H1 (cell line): ENCODE measurements at regions not wholly inside any gene's neighbourhood (a gene's known extent, or its start where the extent isn't known, plus 50 kb on each side); places are given as distances from the start of the nearest gene placed in this dataset.

Source experiments
- CTCF ChIA-PET: fragments of 300-600 bp; sonication (Branson Sonifier 250); formaldehyde crosslinking; loops from one replicate; lab custom pipeline; 2021; ENCODE audit not compliant: partially characterized antibody; lab: Charles Lee
- POLR2A ChIA-PET: fragments of 300-600 bp; sonication (Branson Sonifier 250); formaldehyde crosslinking; loops from one replicate; lab custom pipeline; 2021; ENCODE audit warnings: inconsistent platforms; ENCODE audit not compliant: partially characterized antibody; lab: Charles Lee
- DNase-seq, 2 experiments: peaks; one replicate each; pipeline versions ENCODE4 v3.0.0 to v3.0.0-alpha.2; 2010 to 2022; ENCODE audit warnings: low spot score in 2 of 2, low read depth in 1 of 2, mixed read lengths in 1 of 2
- FAIRE-seq: peaks from 2 replicates; lab custom pipeline; 2011; peaks lifted over from hg19 to GRCh38; lab: Jason Lieb, UNC
- H2AFZ ChIP-seq: 2 replicates; pipeline ENCODE4 v1.8.1; 2012; ENCODE audit warnings: low read length, inconsistent platforms
- H2AK5ac ChIP-seq: 2 replicates; pipeline ENCODE4 v1.6.1; 2013; ENCODE audit warnings: low read depth, low read length
- H2BK120ac ChIP-seq: replicated peaks from 2 replicates; pipeline ENCODE3; 2013; ENCODE audit warnings: low read depth, low read length, inconsistent platforms
- H2BK12ac ChIP-seq: 2 replicates; pipeline ENCODE4 v1.6.1; 2013; ENCODE audit warnings: low read depth, low read length
- H2BK15ac ChIP-seq: 2 replicates; pipeline ENCODE4 v1.6.1; 2013; ENCODE audit warnings: low read length
- H2BK20ac ChIP-seq: 2 replicates; pipeline ENCODE4 v1.6.1; 2013; ENCODE audit warnings: low read length
- H2BK5ac ChIP-seq: 2 replicates; pipeline ENCODE4 v1.6.1; 2013; ENCODE audit warnings: low read depth, low read length
- H3K14ac ChIP-seq: 2 replicates; pipeline ENCODE4 v1.6.1; 2013; ENCODE audit warnings: inconsistent platforms; ENCODE audit not compliant: insufficient read length
- H3K18ac ChIP-seq: 2 replicates; pipeline ENCODE4 v1.6.1; 2013; ENCODE audit warnings: low read length; ENCODE audit errors: extremely low read depth
- H3K23ac ChIP-seq: 2 replicates; pipeline ENCODE4 v1.6.1; 2013; ENCODE audit warnings: inconsistent platforms; ENCODE audit not compliant: insufficient read length
- H3K23me2 ChIP-seq: 2 replicates; pipeline ENCODE4 v1.6.1; 2013; ENCODE audit warnings: low read depth, low read length
- H3K27ac ChIP-seq: 2 replicates; pipeline ENCODE4 v1.6.1; 2011; ENCODE audit warnings: low read depth, low read length, inconsistent platforms
- H3K27me3 ChIP-seq, 4 experiments: replicated peaks in 1 of 4; 1 replicate in 1 of 4; 2 replicates in 3 of 4; pipeline versions ENCODE4 v1.6.1 to v1.8.1; 2011 to 2013; ENCODE audit warnings: low read length in 3 of 4, mild to moderate bottlenecking in 3 of 4, inconsistent platforms in 2 of 4, mixed read lengths in 2 of 4, moderate library complexity in 1 of 4; ENCODE audit not compliant: control insufficient read depth in 3 of 4, insufficient read depth in 3 of 4; ENCODE audit errors: extremely low read depth in 1 of 4
- H3K36me3 ChIP-seq, 4 experiments: 2 replicates each; pipeline versions ENCODE4 v1.6.1 to v1.8.1; 2011 to 2013; ENCODE audit warnings: mild to moderate bottlenecking in 4 of 4, low read length in 3 of 4, moderate library complexity in 2 of 4, control low read depth in 1 of 4, inconsistent platforms in 1 of 4; ENCODE audit not compliant: insufficient read depth in 4 of 4, control insufficient read depth in 2 of 4
- H3K4ac ChIP-seq: replicated peaks from 2 replicates; pipeline ENCODE3; 2013; ENCODE audit warnings: low read length, low read depth, mixed read lengths, inconsistent platforms; ENCODE audit not compliant: insufficient read length
- H3K4me1 ChIP-seq, 4 experiments: replicated peaks in 1 of 4; 1 replicate in 1 of 4; 2 replicates in 3 of 4; pipeline versions ENCODE4 v1.6.1 to v1.8.1; 2011 to 2013; ENCODE audit warnings: low read length in 3 of 4, inconsistent platforms in 2 of 4, mixed read lengths in 1 of 4; ENCODE audit not compliant: insufficient read depth in 4 of 4, control insufficient read depth in 3 of 4
- H3K4me2 ChIP-seq, 2 experiments: 2 replicates each; pipeline versions ENCODE4 v1.6.1 to v1.8.1; 2011 to 2013; ENCODE audit warnings: low read depth in 2 of 2, low read length in 2 of 2, control low read depth in 1 of 2, inconsistent platforms in 1 of 2, mild to moderate bottlenecking in 1 of 2; ENCODE audit not compliant: insufficient read depth in 1 of 2
- H3K4me3 ChIP-seq, 4 experiments: fragments of 200-600, 300-600 bp in 1 of 4; sonication (generic), shearing (Covaris generic), sonication (Bioruptor Twin) in 1 of 4; 2 replicates each; pipeline versions ENCODE4 v1.5.1 to v1.8.1; 2011 to 2016; ENCODE audit warnings: low read length in 4 of 4, low read depth in 3 of 4, control low read depth in 2 of 4, inconsistent platforms in 2 of 4, mild to moderate bottlenecking in 2 of 4, mixed read lengths in 1 of 4, moderate library complexity in 1 of 4; ENCODE audit not compliant: insufficient read depth in 2 of 4; ENCODE audit errors: extremely low read depth in 1 of 4
- H3K56ac ChIP-seq: replicated peaks from 2 replicates; pipeline ENCODE3; 2013; ENCODE audit warnings: low read depth, mild to moderate bottlenecking, mixed read lengths, low read length, inconsistent platforms; ENCODE audit not compliant: insufficient read length
- H3K79me1 ChIP-seq: 2 replicates; pipeline ENCODE4 v1.6.1; 2013; ENCODE audit warnings: low read depth, low read length, control low read depth
- H3K79me2 ChIP-seq, 2 experiments: 2 replicates each; pipeline versions ENCODE4 v1.6.1 to v1.8.1; 2012 to 2013; ENCODE audit warnings: low read length in 2 of 2, mild to moderate bottlenecking in 2 of 2, inconsistent platforms in 1 of 2; ENCODE audit not compliant: insufficient read depth in 2 of 2, control insufficient read depth in 1 of 2
- H3K9ac ChIP-seq, 4 experiments: replicated peaks in 1 of 4; 1 replicate in 1 of 4; 2 replicates in 3 of 4; pipeline versions ENCODE4 v1.6.1 to v1.8.1; 2011 to 2013; ENCODE audit warnings: low read depth in 3 of 4, low read length in 3 of 4, control low read depth in 2 of 4, mild to moderate bottlenecking in 2 of 4, moderate library complexity in 2 of 4, inconsistent platforms in 1 of 4; ENCODE audit errors: extremely low read depth in 1 of 4
- H3K9me3 ChIP-seq, 2 experiments: 2 replicates each; pipeline versions ENCODE4 v1.6.1 to v1.8.1; 2012 to 2013; ENCODE audit warnings: mild to moderate bottlenecking in 2 of 2, moderate library complexity in 2 of 2, control low read depth in 1 of 2, inconsistent platforms in 1 of 2, low read depth in 1 of 2, low read length in 1 of 2, mixed read lengths in 1 of 2; ENCODE audit not compliant: insufficient read depth in 2 of 2
- H4K20me1 ChIP-seq, 2 experiments: replicated peaks in 1 of 2; 2 replicates each; pipeline versions ENCODE3 to v1.8.1; 2011 to 2013; ENCODE audit warnings: inconsistent platforms in 2 of 2, low read length in 2 of 2, mild to moderate bottlenecking in 1 of 2; ENCODE audit not compliant: insufficient read depth in 2 of 2, control insufficient read depth in 1 of 2
- H4K5ac ChIP-seq: 2 replicates; pipeline ENCODE4 v1.6.1; 2013; ENCODE audit warnings: low read length, low read depth, mixed read lengths, inconsistent platforms; ENCODE audit not compliant: insufficient read length
- H4K8ac ChIP-seq: 2 replicates; pipeline ENCODE4 v1.8.0; 2013; ENCODE audit warnings: mild to moderate bottlenecking, moderate library complexity, low read length, inconsistent platforms; ENCODE audit not compliant: insufficient read depth; ENCODE audit errors: extremely low read depth
- H4K91ac ChIP-seq: replicated peaks from 2 replicates; pipeline ENCODE3; 2013; ENCODE audit warnings: low read length, mixed read lengths, inconsistent platforms; ENCODE audit not compliant: insufficient read length
- ATF3 ChIP-seq: IDR thresholded peaks from 2 replicates; pipeline ENCODE4 v1.6.1; 2011; ENCODE audit warnings: low read depth, mild to moderate bottlenecking, low read length; ENCODE audit not compliant: insufficient read depth
- BACH1 ChIP-seq: IDR thresholded peaks from 2 replicates; pipeline ENCODE4 v1.6.1; 2012; ENCODE audit warnings: low read length, improper control_type of control experiment
- CEBPB ChIP-seq: IDR thresholded peaks from 2 replicates; pipeline ENCODE4 v1.6.1; 2012; ENCODE audit warnings: low read depth, low read length
- EZH2 ChIP-seq: fragments of 200-600 bp; sonication (generic); IDR thresholded peaks from 2 replicates; pipeline ENCODE4 v1.7.1; 2012; ENCODE audit warnings: low read depth, mild to moderate bottlenecking, moderate library complexity, low read length, inconsistent platforms; ENCODE audit not compliant: severe bottlenecking
- FOSL1 ChIP-seq: IDR thresholded peaks from 2 replicates; pipeline ENCODE4 v1.6.1; 2011; ENCODE audit warnings: mild to moderate bottlenecking, low read depth, low read length, moderate library complexity; ENCODE audit not compliant: insufficient read depth
- HDAC2 ChIP-seq, 2 experiments: fragments of 300-600 bp in 1 of 2; sonication (generic) in 1 of 2; IDR thresholded peaks; 2 replicates each; pipeline ENCODE4 v1.6.1; 2011 to 2012; ENCODE audit warnings: low read depth in 2 of 2, low read length in 2 of 2, mild to moderate bottlenecking in 2 of 2, moderate library complexity in 2 of 2, borderline replicate concordance in 1 of 2, inconsistent platforms in 1 of 2
- HDAC6 ChIP-seq: IDR thresholded peaks from one replicate; pipeline ENCODE4 v1.7.1; 2012; ENCODE audit warnings: low read depth, mild to moderate bottlenecking, inconsistent platforms, low read length, moderate library complexity
- JUND ChIP-seq: IDR thresholded peaks from 2 replicates; pipeline ENCODE4 v1.6.1; 2011; ENCODE audit warnings: mild to moderate bottlenecking, improper control_type of control experiment, low read length
- MAFK ChIP-seq: IDR thresholded peaks from 2 replicates; pipeline ENCODE4 v1.6.1; 2012; ENCODE audit warnings: low read depth, mild to moderate bottlenecking, improper control_type of control experiment, low read length
- POLR2A ChIP-seq, 2 experiments: IDR thresholded peaks; 1 replicate in 1 of 2; 2 replicates in 1 of 2; pipeline ENCODE4 v1.6.1; 2011; ENCODE audit warnings: low read depth in 2 of 2, low read length in 2 of 2, mild to moderate bottlenecking in 2 of 2; ENCODE audit errors: control extremely low read depth in 1 of 2
- POLR2AphosphoS5 ChIP-seq: IDR thresholded peaks from 2 replicates; pipeline ENCODE4 v1.6.1; 2011; ENCODE audit warnings: low read depth, low read length
- RBBP5 ChIP-seq: IDR thresholded peaks from 2 replicates; pipeline ENCODE4 v1.7.1; 2012; ENCODE audit warnings: low read depth, mild to moderate bottlenecking, inconsistent platforms, low read length, moderate library complexity, borderline replicate concordance
- TBP ChIP-seq: IDR thresholded peaks from 2 replicates; pipeline ENCODE4 v1.6.1; 2011; ENCODE audit warnings: low read depth, low read length, improper control_type of control experiment
- TEAD4 ChIP-seq: IDR thresholded peaks from 2 replicates; pipeline ENCODE4 v1.6.1; 2012; ENCODE audit warnings: low read depth, low read length, inconsistent platforms, mixed read lengths
- ZNF274 ChIP-seq: IDR thresholded peaks from 2 replicates; pipeline ENCODE4 v1.7.0; 2012; ENCODE audit warnings: low read length, borderline replicate concordance; ENCODE audit errors: extremely low read depth
- WGBS, 2 experiments: shearing (Covaris generic) in 1 of 2; methylation state at CpG; one replicate each; pipeline versions ENCODE4 v1.1.6 to v1.1.7; 2013 to 2015; ENCODE audit warnings: low lambda C conversion rate in 2 of 2, mixed read lengths in 2 of 2, inconsistent platforms in 1 of 2, low coverage in 1 of 2, missing lambda C conversion rate in 1 of 2; ENCODE audit not compliant: insufficient replicate concordance in 2 of 2, insufficient coverage in 1 of 2, insufficient read length in 1 of 2; ENCODE audit errors: extremely low coverage in 1 of 2, missing lambda C conversion rate in 1 of 2; 5-methylcytosine and 5-hydroxymethylcytosine counted together

GRCh38 chr1:103273106-103273505, 164.8 kb upstream of the COL11A1 start:
- no peak overlapping the region for H3K27ac ChIP-seq
- H3K9ac ChIP-seq: no peak overlapping the region
- no peak overlapping the region for H2AK5ac ChIP-seq
- H3K23me2 ChIP-seq: no peaks in the 10 kb centered on the region
- H3K4me1 ChIP-seq: 0 out of 7 replicates have a peak, but pooled peaks cover 0 to 7% (median 0%) of the 10 kb centered on the region in 4 experiments
- no peak overlapping the region for H4K8ac ChIP-seq
- DNase-seq (no peak), FAIRE-seq (no peak)
- H2BK15ac ChIP-seq: no peak overlapping the region
- WGBS, 2 experiments: 74% methylated on average over 3 of the region's 3 CpGs; no CpG with 5 or more reads in 1 of the 2 experiments
- no peak overlapping the region for H3K4ac ChIP-seq
- CTCF ChIA-PET: interaction anchor here (0.6 to 0.9 kb wide), 2 partner anchors 17 to 73 kb away, joined by 3 to 4 read pairs; no protein-coding TSS in a partner anchor
- H4K5ac ChIP-seq: no peak overlapping the region
- no peaks in the 10 kb centered on the region for H3K9me3 ChIP-seq
- no peak overlapping the region for H4K91ac ChIP-seq
- H3K18ac ChIP-seq: no peak overlapping the region
- no peak overlapping the region for H2BK5ac ChIP-seq
- peak overlapping the region; percentile 54 for H3K56ac ChIP-seq
- no peaks in the 10 kb centered on the region for H3K27me3 ChIP-seq
- H3K79me1 ChIP-seq: no peaks in the 10 kb centered on the region
- no peaks in the 10 kb centered on the region for H3K79me2 ChIP-seq
- H2AFZ ChIP-seq: peak overlapping the region; percentile 30; the same call in 1 of the 2 replicates
- H4K20me1 ChIP-seq: no peaks in the 10 kb centered on the region
- no peak overlapping the region for H2BK12ac ChIP-seq
- no peak overlapping the region for H3K14ac ChIP-seq
- H3K23ac ChIP-seq: no peak overlapping the region
- H2BK20ac ChIP-seq: no peak overlapping the region
- no peak overlapping the region for H2BK120ac ChIP-seq
- no peak overlapping the region for H3K4me2 ChIP-seq
- no peak overlapping the region for H3K4me3 ChIP-seq
- POLR2A ChIA-PET: no interaction called here
- no peaks in the 10 kb centered on the region for H3K36me3 ChIP-seq
- no peak for TF ChIP-seq JUND
- TF ChIP-seq ATF3: no peak
- no peak for TF ChIP-seq HDAC6
- no peak for TF ChIP-seq FOSL1
- TF ChIP-seq MAFK: no peak
- no peak for TF ChIP-seq POLR2A (IDR thresholded peaks at IDR 0.05; ENCODE audit: control extremely low read depth in 1 of 2, low read depth in 2 of 2, low read length in 2 of 2)
- no peak for TF ChIP-seq EZH2
- TF ChIP-seq TBP: no peak
- TF ChIP-seq POLR2AphosphoS5: no peak
- TF ChIP-seq BACH1: no peak
- no peak for TF ChIP-seq TEAD4
- no peak for TF ChIP-seq RBBP5
- TF ChIP-seq ZNF274: no peak
- no peak for TF ChIP-seq CEBPB
- TF ChIP-seq HDAC2 (IDR thresholded peaks at IDR 0.05; ENCODE audit: borderline replicate concordance in 1 of 2, low read depth in 2 of 2, low read length in 2 of 2): no peak
